Calu3 (cell line): ENCODE measurements at regions not wholly inside any gene's neighbourhood (a gene's known extent, or its start where the extent isn't known, plus 50 kb on each side); places are given as distances from the start of the nearest gene placed in this dataset.

Source experiments
- BruUV-seq: library from RNA; stranded (reverse); fragments of 400-500 nt; replicated peaks from 2 replicates; lab custom pipeline; 2021; lab: Mats Ljungman, UMichigan
- CTCF ChIA-PET: fragments of 300-600 bp; sonication (Branson Sonifier 250); formaldehyde crosslinking; loops from one replicate; lab custom pipeline; 2022; ENCODE audit warnings: antibody characterized with exemption; lab: Charles Lee
- DNase-seq: peaks from one replicate; pipeline ENCODE4 v3.0.0; 2022
- H3K27ac Mint-ChIP-seq: one replicate; pipeline ENCODE4 v1.8.0; 2022; ENCODE audit warnings: mixed read lengths; ENCODE audit not compliant: unreplicated experiment
- H3K27me3 Mint-ChIP-seq: one replicate; pipeline ENCODE4 v1.8.0; 2022; ENCODE audit warnings: mixed read lengths; ENCODE audit not compliant: unreplicated experiment
- H3K36me3 Mint-ChIP-seq: one replicate; pipeline ENCODE4 v1.8.0; 2022; ENCODE audit warnings: mild to moderate bottlenecking, moderate library complexity, mixed read lengths; ENCODE audit not compliant: insufficient read depth, unreplicated experiment
- H3K4me1 Mint-ChIP-seq: one replicate; pipeline ENCODE4 v1.8.0; 2022; ENCODE audit warnings: mild to moderate bottlenecking, low read depth, mixed read lengths; ENCODE audit not compliant: unreplicated experiment
- H3K4me3 Mint-ChIP-seq: one replicate; pipeline ENCODE4 v1.8.0; 2022; ENCODE audit warnings: mild to moderate bottlenecking, low read depth, moderate library complexity, mixed read lengths; ENCODE audit not compliant: unreplicated experiment
- H3K9me3 Mint-ChIP-seq: one replicate; pipeline ENCODE4 v1.8.0; 2022; ENCODE audit warnings: low read depth, mixed read lengths; ENCODE audit not compliant: unreplicated experiment
- CTCF ChIP-seq: fragments of 200-600 bp; IDR thresholded peaks from one replicate; pipeline ENCODE4 v1.8.0; 2022; ENCODE audit warnings: antibody characterized with exemption; ENCODE audit not compliant: unreplicated experiment
- intact Hi-C: fragments of 100-400 bp; cut with micrococcal nuclease; formaldehyde crosslinking; loops from one replicate; pipeline ENCODE4 v1.10.0; 2022; ENCODE audit not compliant: unreplicated experiment

- Mint-ChIP-seq H3K27ac (no peak overlapping the region), H3K36me3 (no peaks in the 10 kb centered on the region), H3K27me3 (no peaks in the 10 kb centered on the region), H3K4me3 (no peak overlapping the region), H3K9me3 (no peaks in the 10 kb centered on the region), H3K4me1 (no peaks in the 10 kb centered on the region)
- intact Hi-C loops: no loop called here
- CTCF ChIA-PET: no interaction called here
- no TSS peak for BruUV-seq
- no peak for TF ChIP-seq CTCF
- no peak for DNase-seq
Observed at GRCh38 chr11:22479208-22479607, 141.0 kb downstream of the SLC17A6 start.

- no TSS peak for BruUV-seq
- CTCF ChIA-PET: interaction anchor here (0.7 kb wide), 1 partner anchor 24 kb away, joined by 3 read pairs; no protein-coding TSS in a partner anchor
- DNase-seq: no peak
- no peak overlapping the region for H3K4me3 Mint-ChIP-seq
- no peak for TF ChIP-seq CTCF
- no peaks in the 10 kb centered on the region for H3K9me3 Mint-ChIP-seq
- intact Hi-C loops: no loop called here
- no peak overlapping the region for H3K27ac Mint-ChIP-seq
- H3K36me3 Mint-ChIP-seq: no peaks in the 10 kb centered on the region
- H3K4me1 Mint-ChIP-seq: no peaks in the 10 kb centered on the region
- no peaks in the 10 kb centered on the region for H3K27me3 Mint-ChIP-seq
Observed at GRCh38 chr11:22478169-22478568, 140.0 kb downstream of the SLC17A6 start.

GRCh38 chr11:22477312-22477711 is 139.1 kb downstream of the SLC17A6 start:
- TF ChIP-seq CTCF: no peak
- CTCF ChIA-PET: no interaction called here
- Mint-ChIP-seq H3K27me3 (no peaks in the 10 kb centered on the region), H3K4me3 (no peak overlapping the region), H3K36me3 (no peaks in the 10 kb centered on the region), H3K27ac (no peak overlapping the region), H3K4me1 (no peaks in the 10 kb centered on the region), H3K9me3 (no peaks in the 10 kb centered on the region)
- no TSS peak for BruUV-seq
- DNase-seq: no peak
- intact Hi-C loops: no loop called here

GRCh38 chr11:22476589-22476988 is 138.4 kb downstream of the SLC17A6 start:
- Mint-ChIP-seq H3K36me3 (no peaks in the 10 kb centered on the region), H3K9me3 (no peaks in the 10 kb centered on the region), H3K27me3 (no peaks in the 10 kb centered on the region), H3K4me3 (no peak overlapping the region), H3K27ac (no peak overlapping the region), H3K4me1 (no peaks in the 10 kb centered on the region)
- TF ChIP-seq CTCF: no peak
- no TSS peak for BruUV-seq
- intact Hi-C loops: no loop called here
- CTCF ChIA-PET: no interaction called here
- DNase-seq: no peak

GRCh38 chr11:22474616-22475015 is 136.4 kb downstream of the SLC17A6 start:
- Mint-ChIP-seq H3K27ac (no peak overlapping the region), H3K4me1 (no peaks in the 10 kb centered on the region)

More at GRCh38 chr11:22474616-22475015, 136.4 kb downstream of the SLC17A6 start:
- intact Hi-C loops: no loop called here
- no peak overlapping the region for H3K4me3 Mint-ChIP-seq
- CTCF ChIA-PET: no interaction called here
- no TSS peak for BruUV-seq
- no peaks in the 10 kb centered on the region for H3K27me3 Mint-ChIP-seq
- DNase-seq: no peak
- H3K36me3 Mint-ChIP-seq: no peaks in the 10 kb centered on the region
- H3K9me3 Mint-ChIP-seq: no peaks in the 10 kb centered on the region
- TF ChIP-seq CTCF: no peak
